ENCODE measurements at regions not wholly inside any gene's neighbourhood (a gene's known extent, or its start where the extent isn't known, plus 50 kb on each side); places are given as distances from the start of the nearest gene placed in this dataset.

DNA sequence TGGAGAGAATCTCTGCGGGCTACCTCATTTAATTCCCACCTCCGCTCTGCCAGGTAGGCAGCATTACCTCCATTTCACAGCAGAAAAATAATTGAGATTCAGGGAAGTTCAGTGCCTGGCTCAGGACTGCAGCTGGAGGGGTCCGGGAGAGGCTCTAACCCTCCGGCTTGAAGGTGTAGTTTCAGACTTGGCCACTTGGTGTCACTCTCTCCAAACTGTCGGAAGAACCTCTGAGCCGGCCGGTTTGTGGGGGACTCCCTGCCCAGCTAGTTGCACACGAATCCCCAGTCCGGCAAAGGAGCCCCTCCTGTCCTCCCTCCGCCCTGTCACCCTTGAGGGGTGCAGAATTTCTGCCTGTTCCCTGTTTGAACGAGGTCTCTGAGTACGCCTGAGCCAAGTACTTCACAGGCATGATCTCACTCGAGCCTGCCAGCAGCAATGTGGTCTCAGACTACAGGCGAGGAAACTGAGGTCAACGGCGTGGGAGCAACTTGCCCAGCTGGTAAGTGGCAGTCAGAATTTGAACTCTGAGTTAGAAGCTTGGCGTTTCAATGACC, 144.7 kb upstream of the ZNF716 start:
- Histone ChIP-seq H2AFZ (ENCODE audit: low read depth, low read length) (no peak overlapping the region), H3K79me2 (ENCODE audit: control insufficient read depth, insufficient read depth, low read length) (no peaks in the 10 kb centered on the region), H4K20me1 (replicated peaks; ENCODE audit: control insufficient read depth, extremely low read depth, insufficient read depth, low read length) (no peaks in the 10 kb centered on the region), H3K4me1 (ENCODE audit: control insufficient read depth, extremely low read depth, insufficient read depth, low read length) (no peaks in the 10 kb centered on the region), H3K9ac (replicated peaks; ENCODE audit: extremely low read depth, insufficient read depth, low read length) (no peak overlapping the region), H3K4me2 (ENCODE audit: insufficient read depth, low read length) (no peak overlapping the region), H3K36me3 (ENCODE audit: control insufficient read depth in 2 of 2, extremely low read depth in 1 of 2, insufficient read depth in 2 of 2, low read length in 2 of 2) (no peaks in the 10 kb centered on the region), H3K9me3 (replicated peaks; ENCODE audit: control insufficient read depth, insufficient read depth, low read length) (peaks cover 3% of the 10 kb centered on the region), H3K4me3 (replicated peaks in 1 of 3; ENCODE audit: insufficient read depth in 1 of 3, low read depth in 1 of 3, low read length in 3 of 3) (no peak overlapping the region), H3K27ac (ENCODE audit: insufficient read depth, low read depth, low read length) (no peak overlapping the region), H3K9me1 (replicated peaks; ENCODE audit: control insufficient read depth, extremely low read depth, insufficient read depth, low read length) (no peaks in the 10 kb centered on the region), H3K27me3 (ENCODE audit: control insufficient read depth in 2 of 2, insufficient read depth in 2 of 2, low read length in 2 of 2) (no peaks in the 10 kb centered on the region)
- intact Hi-C loops (cut with micrococcal nuclease): no loop called here
- DNase-seq (ENCODE audit: low read depth, low spot score) (no peak), FAIRE-seq (peak; percentile 77)
- BruUV-seq (replicated peaks): no TSS peak
- dilution Hi-C loops (cut with MboI; ENCODE audit: extremely low pct_ligation_motif_present, low sequenced_read_pairs): no loop called here
- ChIA-PET CTCF (no interaction called here), POLR2A (no interaction called here)
- TF ChIP-seq EZH2 (IDR thresholded peaks at IDR 0.05; ENCODE audit: borderline replicate concordance, low read depth, low read length, severe bottlenecking) (no peak), MYC (IDR thresholded peaks at IDR 0.05; ENCODE audit: low read depth, low read length) (no peak), CTCF (IDR thresholded peaks at IDR 0.05; ENCODE audit: extremely low read depth in 1 of 2, insufficient read depth in 1 of 2, low read depth in 1 of 2, low read length in 2 of 2) (no peak), GATA2 (IDR thresholded peaks at IDR 0.05; ENCODE audit: insufficient read depth, insufficient read length, low read depth, low read length) (no peak), MAX (IDR thresholded peaks at IDR 0.05; ENCODE audit: insufficient read depth, insufficient read length) (no peak), POLR2A (IDR thresholded peaks at IDR 0.05; ENCODE audit: low read depth, low read length) (no peak), FOS (IDR thresholded peaks at IDR 0.05; ENCODE audit: borderline replicate concordance, insufficient read depth, low read length) (no peak), POLR2AphosphoS5 (IDR thresholded peaks at IDR 0.05; ENCODE audit: insufficient read depth, low read depth, low read length) (no peak), JUN (IDR thresholded peaks at IDR 0.05; ENCODE audit: borderline replicate concordance, insufficient read depth, insufficient read length, low read depth) (no peak)

Measured in endothelial cell of umbilical vein (primary cell).